Activated naive CD8-positive, alpha-beta T cell treated with anti-CD3 and anti-CD28 coated beads, Interleukin-2, amount 10 ng/mL, durations not matched to agents 7 days and 5 days (primary cell): ENCODE measurements at regions not wholly inside any gene's neighbourhood (a gene's known extent, or its start where the extent isn't known, plus 50 kb on each side); places are given as distances from the start of the nearest gene placed in this dataset.

Experiments used
- ATAC-seq: fragments of 150-1000 bp; cut with Tn5 transposase; one replicate; pipeline ENCODE4 v1.10.0; 2021; ENCODE audit warnings: low read depth, moderate library complexity
- POLR2A ChIA-PET: fragments of 350-600 bp; sonication (Branson Sonifier 250); formaldehyde crosslinking; loops from one replicate; lab custom pipeline; 2021; ENCODE audit warnings: antibody characterized with exemption; lab: Charles Lee
- DNase-seq: peaks from one replicate; pipeline ENCODE4 v3.0.0; 2021
- H3K27ac Mint-ChIP-seq: one replicate; pipeline ENCODE4 v1.8.0; 2022; ENCODE audit warnings: mild to moderate bottlenecking, mixed read lengths
- H3K27me3 Mint-ChIP-seq: one replicate; pipeline ENCODE4 v1.8.0; 2022; ENCODE audit warnings: mild to moderate bottlenecking, moderate library complexity, mixed read lengths
- H3K36me3 Mint-ChIP-seq: one replicate; pipeline ENCODE4 v1.8.0; 2021; ENCODE audit warnings: mild to moderate bottlenecking, mixed read lengths
- H3K4me1 Mint-ChIP-seq: one replicate; pipeline ENCODE4 v1.8.0; 2021; ENCODE audit warnings: mixed read lengths
- H3K4me3 Mint-ChIP-seq: one replicate; pipeline ENCODE4 v1.8.0; 2022; ENCODE audit warnings: mild to moderate bottlenecking, moderate library complexity, mixed read lengths
- H3K9me3 Mint-ChIP-seq: one replicate; pipeline ENCODE4 v1.8.0; 2021; ENCODE audit warnings: mixed read lengths

DNA sequence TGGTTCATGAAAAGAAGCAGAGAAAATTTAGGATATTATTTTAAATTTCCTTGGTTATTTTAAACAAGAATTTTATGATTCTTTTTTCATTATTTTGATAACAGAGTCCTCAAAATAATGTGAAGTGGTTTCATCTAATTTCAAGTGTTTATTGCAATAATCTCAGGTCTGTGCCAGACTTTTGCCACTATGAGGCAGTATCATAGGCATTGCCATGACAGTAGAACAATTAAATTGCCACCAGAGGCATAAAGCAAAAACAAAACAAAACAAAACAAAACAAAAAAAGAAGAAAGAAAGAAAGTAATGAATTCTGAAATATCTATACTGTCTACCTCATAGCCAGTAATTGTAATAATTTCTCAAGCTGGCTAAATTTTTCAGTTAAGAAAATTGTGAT is 739.2 kb downstream of the KCTD8 start:
- Mint-ChIP-seq H3K4me1 (no peaks in the 10 kb centered on the region), H3K27ac (no peak overlapping the region), H3K4me3 (no peak overlapping the region), H3K36me3 (no peaks in the 10 kb centered on the region), H3K27me3 (no peaks in the 10 kb centered on the region), H3K9me3 (peaks cover 4% of the 10 kb centered on the region)
- DNase-seq, result no peak
- no peak for ATAC-seq
- POLR2A ChIA-PET, result no interaction called here

DNA sequence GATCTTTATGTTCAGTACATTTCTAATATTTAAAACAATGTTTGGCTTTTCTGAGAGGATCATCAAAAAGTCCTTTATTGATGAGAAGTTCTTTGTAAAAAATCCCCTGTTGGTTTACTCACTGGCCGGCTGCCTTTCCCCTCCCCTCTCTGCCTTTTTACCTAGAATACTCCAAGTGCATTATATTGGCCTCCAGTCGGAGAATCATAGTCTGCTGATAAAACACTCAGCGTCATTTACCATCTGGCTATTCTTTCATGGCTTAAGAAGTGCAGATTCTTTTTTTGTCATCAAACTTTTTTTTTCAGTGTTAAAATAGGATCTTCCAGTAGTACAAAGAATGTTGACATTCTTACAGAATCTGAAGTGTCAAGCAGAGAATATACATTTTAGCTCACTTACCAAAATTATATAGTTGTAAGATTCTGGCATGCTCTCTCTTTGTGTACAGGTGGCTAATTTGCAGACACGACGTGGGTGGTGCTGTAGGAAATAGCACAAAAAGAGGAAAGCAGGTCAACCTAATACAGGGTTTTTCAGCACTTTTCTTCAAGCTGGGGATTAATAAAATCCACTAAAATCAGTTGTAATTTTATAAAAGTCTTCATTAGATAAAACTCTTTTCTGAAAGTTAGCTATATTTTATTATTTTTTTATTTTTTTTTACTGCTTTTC is 731.8 kb downstream of the KCTD8 start:
- H3K36me3 Mint-ChIP-seq, result no peaks in the 10 kb centered on the region
- H3K9me3 Mint-ChIP-seq, result no peaks in the 10 kb centered on the region
- no peak overlapping the region for H3K27ac Mint-ChIP-seq
- no peak for DNase-seq
- POLR2A ChIA-PET, result no interaction called here
- no peaks in the 10 kb centered on the region for H3K27me3 Mint-ChIP-seq
- H3K4me3 Mint-ChIP-seq, result no peak overlapping the region
- ATAC-seq, result no peak
- no peaks in the 10 kb centered on the region for H3K4me1 Mint-ChIP-seq

DNA sequence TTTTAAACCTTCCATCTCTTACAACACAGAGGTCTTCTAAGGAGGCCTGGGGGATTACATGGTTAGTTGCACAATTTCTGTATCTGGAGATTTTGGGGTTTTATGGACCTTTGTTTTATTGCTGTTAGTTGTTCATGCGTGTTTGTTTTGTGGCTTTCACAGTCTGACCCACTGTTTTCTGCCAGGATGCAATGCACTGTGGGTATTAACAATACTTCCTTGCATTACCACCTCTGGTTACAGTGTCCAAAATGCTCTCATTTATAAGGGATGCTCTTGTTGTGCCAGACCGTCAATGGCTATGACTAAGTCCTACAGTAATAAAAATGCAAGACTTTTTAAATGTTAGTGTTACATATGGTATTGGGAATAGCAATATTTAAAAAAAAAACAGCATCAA is 730.2 kb downstream of the KCTD8 start:
- H3K36me3 Mint-ChIP-seq, result no peaks in the 10 kb centered on the region
- POLR2A ChIA-PET, result no interaction called here
- no peaks in the 10 kb centered on the region for H3K27me3 Mint-ChIP-seq
- peaks cover 2% of the 10 kb centered on the region for H3K9me3 Mint-ChIP-seq
- ATAC-seq (no peak), DNase-seq (no peak)
- no peak overlapping the region for H3K4me3 Mint-ChIP-seq
- H3K4me1 Mint-ChIP-seq, result no peaks in the 10 kb centered on the region
- H3K27ac Mint-ChIP-seq, result no peak overlapping the region

DNA sequence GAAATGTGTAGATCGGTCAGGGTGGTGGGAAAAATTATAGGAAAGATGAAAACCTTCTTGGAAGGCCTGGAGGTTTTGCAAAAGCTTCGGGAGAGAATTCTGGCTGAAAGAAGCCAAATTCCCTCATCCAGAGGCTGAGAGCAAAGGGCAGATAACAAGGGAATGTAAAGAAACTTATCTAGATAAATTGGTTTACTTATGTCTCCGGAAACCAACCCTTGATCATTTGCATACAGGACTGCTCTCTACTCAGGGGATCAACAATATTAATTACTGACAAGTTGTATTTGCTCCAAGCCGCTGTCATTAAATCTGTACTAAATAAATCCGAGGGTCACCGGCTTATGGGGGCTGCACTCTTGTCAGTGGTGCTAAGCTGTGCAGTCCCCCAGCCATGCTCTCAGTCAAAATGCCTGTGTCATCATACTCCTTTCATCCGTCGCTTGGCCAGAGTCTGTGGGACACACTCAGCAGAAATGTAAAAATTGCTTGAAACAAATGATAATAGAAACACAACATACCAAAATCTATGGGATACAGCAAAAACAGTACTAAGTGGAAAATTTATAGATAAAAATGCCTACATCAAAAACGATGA is 715.7 kb downstream of the KCTD8 start:
- POLR2A ChIA-PET, result no interaction called here
- H3K4me1 Mint-ChIP-seq, result no peaks in the 10 kb centered on the region
- H3K36me3 Mint-ChIP-seq, result no peaks in the 10 kb centered on the region
- H3K9me3 Mint-ChIP-seq, result peaks cover 9% of the 10 kb centered on the region
- no peak overlapping the region for H3K4me3 Mint-ChIP-seq
- H3K27me3 Mint-ChIP-seq, result no peaks in the 10 kb centered on the region
- DNase-seq (no peak), ATAC-seq (no peak)
- no peak overlapping the region for H3K27ac Mint-ChIP-seq

DNA sequence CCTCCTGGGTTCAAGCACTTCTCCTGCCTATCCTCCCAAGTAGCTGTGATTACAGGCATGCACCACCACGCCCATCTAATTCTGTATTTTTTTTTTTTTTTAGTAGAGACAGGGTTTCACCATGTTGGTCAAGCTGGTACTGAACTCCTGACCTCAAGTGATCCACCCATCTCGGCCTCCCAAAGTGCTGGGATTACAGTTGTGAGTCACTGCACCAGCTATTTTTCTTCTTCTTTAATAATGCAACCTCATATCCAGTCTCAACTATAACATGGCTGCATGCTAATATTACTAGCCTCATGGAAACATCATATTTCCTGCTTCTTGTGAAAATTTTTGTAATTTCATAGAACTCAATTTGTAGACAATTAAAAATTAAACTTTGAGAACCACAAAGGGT is 706.5 kb downstream of the KCTD8 start:
- DNase-seq, result no peak
- Mint-ChIP-seq H3K27me3 (no peaks in the 10 kb centered on the region), H3K36me3 (no peaks in the 10 kb centered on the region), H3K27ac (no peak overlapping the region), H3K9me3 (peaks cover 3% of the 10 kb centered on the region), H3K4me3 (no peak overlapping the region), H3K4me1 (no peaks in the 10 kb centered on the region)
- ATAC-seq, result no peak
- POLR2A ChIA-PET, result no interaction called here

DNA sequence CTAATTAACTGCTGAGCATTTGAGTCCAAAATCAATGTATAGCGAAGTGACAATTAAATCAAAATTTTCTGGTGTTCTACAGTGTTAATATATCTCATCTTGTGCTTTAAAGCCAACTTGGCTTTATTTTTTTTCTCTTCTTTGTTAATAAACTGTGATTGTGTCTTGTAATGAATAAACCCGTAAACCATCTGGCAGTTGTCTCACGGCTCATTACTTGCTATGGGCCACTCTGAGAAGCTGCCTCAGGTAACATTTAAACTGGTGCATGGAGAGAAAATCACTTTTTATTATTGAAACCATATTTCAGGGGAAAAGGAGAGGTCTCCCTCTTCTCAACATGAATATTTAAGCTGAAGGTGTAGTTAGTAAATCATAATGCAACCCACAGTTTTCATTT is 694.0 kb downstream of the KCTD8 start:
- ATAC-seq (no peak), DNase-seq (no peak)
- POLR2A ChIA-PET, result no interaction called here
- Mint-ChIP-seq H3K27me3 (no peaks in the 10 kb centered on the region), H3K27ac (no peak overlapping the region), H3K9me3 (peaks cover 2% of the 10 kb centered on the region), H3K4me1 (no peaks in the 10 kb centered on the region), H3K36me3 (no peaks in the 10 kb centered on the region), H3K4me3 (no peak overlapping the region)

DNA sequence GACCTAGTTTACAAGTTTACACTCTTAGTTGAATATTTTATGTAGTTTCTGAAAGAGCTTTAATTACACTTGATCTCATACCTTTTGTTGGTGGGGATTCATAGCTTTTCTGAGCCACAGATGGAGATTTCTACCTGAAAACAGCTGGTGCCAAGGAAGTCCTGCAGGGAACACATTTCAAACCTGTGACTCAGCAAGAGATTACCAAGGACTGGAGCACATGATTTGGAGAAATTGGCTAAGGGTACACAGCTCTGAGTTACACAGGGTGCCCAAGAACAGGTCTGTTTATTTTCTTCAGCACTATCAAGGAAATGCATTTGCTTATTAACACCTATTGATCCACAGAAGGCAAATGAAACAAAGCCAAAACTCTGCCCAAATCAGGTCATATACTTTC is 691.5 kb downstream of the KCTD8 start:
- no peaks in the 10 kb centered on the region for H3K27me3 Mint-ChIP-seq
- no peaks in the 10 kb centered on the region for H3K4me1 Mint-ChIP-seq
- no peak for DNase-seq
- no peak for ATAC-seq
- H3K4me3 Mint-ChIP-seq, result no peak overlapping the region
- H3K36me3 Mint-ChIP-seq, result no peaks in the 10 kb centered on the region
- peaks cover 2% of the 10 kb centered on the region for H3K9me3 Mint-ChIP-seq
- H3K27ac Mint-ChIP-seq, result no peak overlapping the region
- POLR2A ChIA-PET, result no interaction called here

DNA sequence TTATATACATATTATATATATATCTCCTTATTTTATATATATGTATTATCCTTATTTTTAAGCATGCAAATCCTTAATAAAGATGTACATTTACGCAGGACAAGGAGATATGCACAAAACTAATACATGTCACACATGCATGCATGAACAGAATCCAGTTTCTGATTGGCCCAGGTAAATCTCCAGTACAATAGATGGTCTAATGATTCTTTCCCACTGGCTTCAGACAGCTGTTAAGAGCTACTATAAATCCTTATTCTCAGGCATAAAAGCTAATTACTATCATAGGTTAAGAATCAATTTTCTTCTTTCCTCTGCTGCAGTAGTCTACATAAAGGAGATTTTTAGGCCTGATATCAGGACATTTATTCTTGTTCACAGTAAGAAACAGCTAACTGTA is 689.8 kb downstream of the KCTD8 start:
- Mint-ChIP-seq H3K4me1 (no peaks in the 10 kb centered on the region), H3K27me3 (no peaks in the 10 kb centered on the region), H3K4me3 (no peak overlapping the region), H3K27ac (no peak overlapping the region), H3K9me3 (no peaks in the 10 kb centered on the region), H3K36me3 (no peaks in the 10 kb centered on the region)
- POLR2A ChIA-PET, result no interaction called here
- ATAC-seq (no peak), DNase-seq (no peak)

DNA sequence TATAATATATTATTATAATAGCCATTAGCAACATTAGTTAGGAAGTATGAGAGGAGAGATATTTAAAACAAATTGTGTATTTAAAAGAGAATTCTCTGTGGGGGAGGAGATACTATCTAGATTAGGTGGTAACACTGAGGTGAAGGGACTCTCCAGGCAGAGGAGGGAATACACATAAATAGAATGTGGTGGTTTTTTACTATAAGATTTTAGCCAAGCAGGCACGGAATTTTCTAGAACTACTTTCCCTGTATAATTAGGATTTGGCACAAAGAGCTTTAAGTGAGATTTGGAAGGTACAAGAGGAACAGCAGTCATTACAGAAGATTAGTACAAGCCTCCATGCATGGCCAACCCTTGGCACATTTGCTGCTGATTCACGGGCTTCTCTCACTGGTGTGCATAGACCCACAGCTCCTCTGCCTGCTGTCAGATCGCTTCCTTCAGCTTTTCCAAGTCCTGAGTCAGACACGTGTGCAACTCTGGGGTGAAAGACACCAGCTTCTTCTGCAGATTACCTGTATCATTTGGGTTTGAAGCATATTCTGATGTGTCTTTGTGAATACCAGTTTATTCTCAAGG is 685.5 kb downstream of the KCTD8 start:
- no peak for ATAC-seq
- no peak for DNase-seq
- H3K9me3 Mint-ChIP-seq, result peaks cover 3% of the 10 kb centered on the region
- POLR2A ChIA-PET, result no interaction called here
- H3K27ac Mint-ChIP-seq, result no peak overlapping the region
- no peaks in the 10 kb centered on the region for H3K27me3 Mint-ChIP-seq
- H3K4me3 Mint-ChIP-seq, result no peak overlapping the region
- no peaks in the 10 kb centered on the region for H3K36me3 Mint-ChIP-seq
- H3K4me1 Mint-ChIP-seq, result no peaks in the 10 kb centered on the region

DNA sequence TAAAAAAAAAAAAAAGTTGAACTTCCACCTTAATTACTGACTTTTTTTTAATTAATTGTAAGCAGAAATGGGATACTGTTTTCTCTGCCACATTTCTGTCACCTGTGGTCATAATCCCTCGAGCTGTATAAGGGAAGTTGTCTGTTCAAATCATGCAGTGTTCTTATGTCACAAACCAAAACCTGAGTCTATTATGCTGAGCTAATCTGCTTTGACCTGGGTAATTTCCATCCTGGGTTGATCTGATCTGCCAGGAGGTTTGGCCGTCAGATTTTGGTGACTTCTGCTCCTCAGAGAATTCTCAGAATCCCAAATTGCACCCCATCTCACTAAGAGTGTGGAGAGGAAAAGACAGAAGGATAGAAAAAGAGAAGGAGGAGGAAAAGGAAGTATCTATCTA is 683.1 kb downstream of the KCTD8 start:
- Mint-ChIP-seq H3K27me3 (no peaks in the 10 kb centered on the region), H3K4me3 (no peak overlapping the region), H3K4me1 (no peaks in the 10 kb centered on the region), H3K27ac (no peak overlapping the region), H3K36me3 (no peaks in the 10 kb centered on the region), H3K9me3 (peaks cover 3% of the 10 kb centered on the region)
- POLR2A ChIA-PET, result no interaction called here
- ATAC-seq (no peak), DNase-seq (no peak)

DNA sequence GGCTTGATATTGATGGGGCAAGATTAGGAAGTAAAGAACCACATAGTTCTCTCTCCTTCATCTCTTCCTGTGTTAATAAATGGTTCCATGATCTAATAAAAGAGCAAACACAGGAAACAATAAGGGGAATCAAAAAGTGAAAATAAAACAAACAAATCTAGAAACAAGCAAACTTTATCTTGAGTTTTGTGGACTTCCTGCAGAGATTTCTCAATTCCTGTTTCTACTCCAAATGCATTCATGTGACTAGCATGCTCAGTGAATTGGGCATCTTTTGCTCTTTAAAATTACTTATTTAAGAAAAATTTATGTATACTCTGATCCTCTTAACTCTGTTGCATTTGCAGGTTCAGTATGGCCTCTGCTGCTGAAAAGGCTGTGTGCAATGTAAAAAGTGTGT is 682.0 kb downstream of the KCTD8 start:
- POLR2A ChIA-PET, result no interaction called here
- ATAC-seq (no peak), DNase-seq (no peak)
- no peaks in the 10 kb centered on the region for H3K36me3 Mint-ChIP-seq
- no peaks in the 10 kb centered on the region for H3K4me1 Mint-ChIP-seq
- H3K4me3 Mint-ChIP-seq, result no peak overlapping the region
- peaks cover 3% of the 10 kb centered on the region for H3K9me3 Mint-ChIP-seq
- H3K27ac Mint-ChIP-seq, result no peak overlapping the region
- no peaks in the 10 kb centered on the region for H3K27me3 Mint-ChIP-seq

DNA sequence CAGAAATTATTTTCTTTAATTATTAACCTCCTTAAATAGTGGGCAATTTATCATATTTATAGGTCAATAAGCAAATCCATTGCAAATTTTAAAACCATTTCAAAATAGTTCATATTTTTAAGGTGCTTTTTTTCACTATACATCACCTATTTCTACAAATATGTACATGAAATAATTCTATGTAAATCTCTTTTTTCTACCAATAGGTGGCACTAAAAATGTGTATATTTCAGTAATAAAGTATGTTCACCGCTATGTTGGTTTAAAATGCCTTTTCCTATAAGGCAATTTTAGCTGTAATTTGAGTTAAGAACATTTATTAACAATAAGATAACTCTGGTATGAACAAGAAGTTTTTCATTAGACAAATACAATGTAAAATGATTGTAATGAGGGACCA is 672.2 kb downstream of the KCTD8 start:
- DNase-seq (no peak), ATAC-seq (no peak)
- no peak overlapping the region for H3K4me3 Mint-ChIP-seq
- POLR2A ChIA-PET, result no interaction called here
- no peaks in the 10 kb centered on the region for H3K27me3 Mint-ChIP-seq
- no peaks in the 10 kb centered on the region for H3K4me1 Mint-ChIP-seq
- H3K9me3 Mint-ChIP-seq, result no peaks in the 10 kb centered on the region
- H3K36me3 Mint-ChIP-seq, result no peaks in the 10 kb centered on the region
- no peak overlapping the region for H3K27ac Mint-ChIP-seq

DNA sequence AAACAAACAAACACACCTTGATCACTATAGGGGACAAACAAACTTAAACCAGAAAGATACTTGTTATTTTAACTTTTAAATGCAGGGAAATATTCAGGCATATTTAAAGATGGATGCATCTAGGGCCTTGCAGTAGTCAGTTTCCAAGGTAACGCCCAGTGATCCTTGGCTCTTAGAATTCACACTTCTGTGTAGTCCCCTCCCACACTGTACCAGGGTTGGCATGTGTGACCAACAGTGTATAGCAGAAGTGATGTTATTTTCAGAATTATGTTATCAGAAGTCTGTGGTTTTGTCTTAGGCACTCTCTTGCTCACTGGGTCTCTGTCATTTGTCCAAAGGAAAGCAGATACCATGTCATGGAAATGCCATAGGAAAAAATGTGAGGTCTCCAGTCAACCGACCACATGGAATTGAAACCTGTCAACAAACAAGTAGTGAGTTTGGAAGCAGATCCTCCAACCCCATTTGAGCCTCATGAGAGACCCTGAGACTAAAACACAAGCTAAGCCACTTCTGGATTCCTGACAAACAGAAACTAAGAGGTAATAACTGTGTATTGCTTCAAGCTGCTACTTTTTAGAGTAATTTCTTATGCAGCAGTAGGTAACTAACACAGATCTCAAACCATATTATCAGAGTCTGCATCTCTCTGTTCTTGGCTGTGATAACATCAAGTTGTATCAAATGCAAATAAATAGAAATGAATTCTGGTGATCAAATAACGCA is 670.3 kb downstream of the KCTD8 start:
- H3K4me1 Mint-ChIP-seq, result no peaks in the 10 kb centered on the region
- no peaks in the 10 kb centered on the region for H3K36me3 Mint-ChIP-seq
- no peaks in the 10 kb centered on the region for H3K27me3 Mint-ChIP-seq
- H3K27ac Mint-ChIP-seq, result no peak overlapping the region
- ATAC-seq, result no peak
- POLR2A ChIA-PET, result no interaction called here
- H3K9me3 Mint-ChIP-seq, result no peaks in the 10 kb centered on the region
- no peak for DNase-seq
- H3K4me3 Mint-ChIP-seq, result no peak overlapping the region

DNA sequence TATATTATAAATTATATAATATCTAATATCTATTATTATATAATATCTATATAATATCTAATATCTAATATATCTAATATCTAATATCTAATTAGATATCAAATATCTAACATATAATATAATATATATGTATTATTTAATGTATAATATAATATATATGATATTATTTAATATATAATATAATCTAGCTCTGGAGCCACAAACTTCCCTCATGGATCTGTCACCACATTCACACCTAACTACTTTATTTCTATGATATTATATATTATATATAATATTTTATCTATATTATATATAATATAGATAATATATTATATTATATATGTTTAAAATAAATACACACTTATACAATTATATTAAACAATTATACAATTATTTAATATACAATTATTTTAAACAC is 667.5 kb downstream of the KCTD8 start:
- Mint-ChIP-seq H3K4me1 (no peaks in the 10 kb centered on the region), H3K9me3 (no peaks in the 10 kb centered on the region), H3K27me3 (no peaks in the 10 kb centered on the region), H3K27ac (no peak overlapping the region), H3K4me3 (no peak overlapping the region), H3K36me3 (no peaks in the 10 kb centered on the region)
- DNase-seq (no peak), ATAC-seq (no peak)
- POLR2A ChIA-PET, result no interaction called here
